Astrocyte (in vitro differentiated cells and primary cell): ENCODE measurements at regions not wholly inside any gene's neighbourhood (a gene's known extent, or its start where the extent isn't known, plus 50 kb on each side); places are given as distances from the start of the nearest gene placed in this dataset.

Experiments used
- CTCF ChIP-seq: IDR thresholded peaks from 2 replicates; pipeline ENCODE4 v1.5.1; 2011; ENCODE audit warnings: low read depth, mild to moderate bottlenecking, inconsistent platforms, low read length, moderate library complexity; ENCODE audit not compliant: insufficient read depth
- EZH2 ChIP-seq: IDR thresholded peaks from 2 replicates; pipeline ENCODE4 v1.6.1; 2012; ENCODE audit warnings: mild to moderate bottlenecking, low read length, inconsistent platforms; ENCODE audit not compliant: insufficient read depth

GRCh38 chr4:144371485-144371884 lies 231.0 kb upstream of the GYPA start:
- TF ChIP-seq CTCF (no peak), EZH2 (no peak)
